ENCODE measurements at regions not wholly inside any gene's neighbourhood (a gene's known extent, or its start where the extent isn't known, plus 50 kb on each side); places are given as distances from the start of the nearest gene placed in this dataset.

DNA sequence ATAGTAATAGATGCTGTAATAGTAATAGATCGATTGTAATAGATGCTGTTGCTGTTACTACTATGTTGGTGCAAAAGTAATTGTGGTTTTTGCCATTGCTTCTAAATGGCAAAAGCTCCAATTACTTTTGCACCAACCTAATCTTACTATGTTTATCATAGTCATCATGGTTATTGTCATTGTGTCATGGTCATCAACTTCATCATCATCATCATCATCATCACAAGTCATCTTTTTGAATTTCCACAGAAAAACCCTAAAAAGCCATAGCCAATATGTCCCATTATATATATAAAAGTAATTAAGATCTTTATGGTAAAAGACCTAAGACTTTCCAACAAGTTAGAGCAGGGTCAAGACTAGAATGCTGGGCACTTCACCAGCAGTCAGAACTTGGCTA lies 435.1 kb upstream of the MARCKS start:
- Histone ChIP-seq H3K4me3 (no peak overlapping the region), H3K27ac (no peak overlapping the region), H3K4me1 (no peaks in the 10 kb centered on the region), H3K9ac (ENCODE audit: low read depth in 2 of 2, low read length in 2 of 2) (no peak overlapping the region), H3K9me3 (no peaks in the 10 kb centered on the region), H3K36me3 (no peaks in the 10 kb centered on the region), H3K27me3 (no peaks in the 10 kb centered on the region)
- intact Hi-C loops (cut with DNase I) = no loop called here
- no peak for DNase-seq
- TF ChIP-seq, protein P1, sequence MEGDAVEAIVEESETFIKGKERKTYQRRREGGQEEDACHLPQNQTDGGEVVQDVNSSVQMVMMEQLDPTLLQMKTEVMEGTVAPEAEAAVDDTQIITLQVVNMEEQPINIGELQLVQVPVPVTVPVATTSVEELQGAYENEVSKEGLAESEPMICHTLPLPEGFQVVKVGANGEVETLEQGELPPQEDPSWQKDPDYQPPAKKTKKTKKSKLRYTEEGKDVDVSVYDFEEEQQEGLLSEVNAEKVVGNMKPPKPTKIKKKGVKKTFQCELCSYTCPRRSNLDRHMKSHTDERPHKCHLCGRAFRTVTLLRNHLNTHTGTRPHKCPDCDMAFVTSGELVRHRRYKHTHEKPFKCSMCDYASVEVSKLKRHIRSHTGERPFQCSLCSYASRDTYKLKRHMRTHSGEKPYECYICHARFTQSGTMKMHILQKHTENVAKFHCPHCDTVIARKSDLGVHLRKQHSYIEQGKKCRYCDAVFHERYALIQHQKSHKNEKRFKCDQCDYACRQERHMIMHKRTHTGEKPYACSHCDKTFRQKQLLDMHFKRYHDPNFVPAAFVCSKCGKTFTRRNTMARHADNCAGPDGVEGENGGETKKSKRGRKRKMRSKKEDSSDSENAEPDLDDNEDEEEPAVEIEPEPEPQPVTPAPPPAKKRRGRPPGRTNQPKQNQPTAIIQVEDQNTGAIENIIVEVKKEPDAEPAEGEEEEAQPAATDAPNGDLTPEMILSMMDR (IDR thresholded peaks at IDR 0.05) = no peak

DNA sequence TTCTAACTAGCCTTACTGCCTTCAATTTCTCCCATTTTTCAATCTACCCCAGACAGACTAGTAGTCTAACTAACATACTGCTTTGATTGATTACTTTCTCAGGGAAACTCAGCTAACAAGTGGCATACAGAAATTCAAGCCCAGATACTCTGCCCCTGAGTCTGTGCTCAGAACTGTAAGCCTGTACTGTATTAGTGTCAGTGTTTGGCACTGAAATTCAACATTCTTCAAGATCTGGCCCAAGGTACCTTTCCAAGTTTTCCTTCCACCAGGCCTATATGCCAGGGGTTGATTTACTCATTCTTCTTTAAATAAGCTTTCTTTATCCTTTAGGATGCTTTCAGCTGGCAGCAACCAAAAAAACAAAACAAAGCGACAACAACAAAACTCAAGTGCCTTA lies 433.2 kb upstream of the MARCKS start:
- Histone ChIP-seq H3K4me3 (no peak overlapping the region), H3K4me1 (no peaks in the 10 kb centered on the region), H3K36me3 (no peaks in the 10 kb centered on the region), H3K9me3 (no peaks in the 10 kb centered on the region), H3K27me3 (no peaks in the 10 kb centered on the region), H3K27ac (no peak overlapping the region), H3K9ac (ENCODE audit: low read depth in 2 of 2, low read length in 2 of 2) (no peak overlapping the region)
- intact Hi-C loops (cut with DNase I) = no loop called here
- DNase-seq = no peak
- TF ChIP-seq, protein P1 (IDR thresholded peaks at IDR 0.05) = no peak

DNA sequence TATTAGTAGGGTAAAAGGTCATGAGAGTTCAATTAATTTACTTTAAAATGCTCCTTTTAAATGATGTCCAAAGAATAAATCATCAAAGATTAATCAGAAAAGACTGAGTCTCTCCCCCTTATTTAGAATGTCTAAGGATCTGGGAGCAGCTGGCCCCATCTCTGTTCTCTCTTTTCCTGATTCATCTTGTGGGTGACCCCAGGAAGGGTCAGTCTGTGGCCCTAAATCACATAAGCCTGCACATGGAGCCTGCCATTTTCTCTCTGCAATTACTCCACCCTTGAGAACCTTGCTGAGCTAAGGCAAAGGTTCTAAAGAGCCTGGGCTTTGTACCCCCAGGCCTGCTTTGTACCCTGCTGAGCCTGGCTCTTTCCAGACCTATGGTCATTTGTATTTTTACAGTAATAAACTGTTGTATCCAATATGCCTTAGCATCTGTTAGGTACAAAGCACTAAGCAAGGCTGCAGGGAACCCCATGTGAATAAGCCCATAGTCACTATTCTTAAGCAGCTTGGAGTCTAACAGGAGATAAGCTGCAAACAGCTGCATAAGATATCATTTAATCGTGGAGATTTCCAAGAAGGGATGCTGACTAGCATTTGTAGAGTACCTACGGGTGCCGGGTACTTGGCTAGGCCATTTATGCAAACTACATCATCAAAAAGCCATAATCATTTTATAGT lies 431.0 kb upstream of the MARCKS start:
- no peak for DNase-seq
- H3K4me3 ChIP-seq = no peak overlapping the region
- no peaks in the 10 kb centered on the region for H3K27me3 ChIP-seq
- no peaks in the 10 kb centered on the region for H3K4me1 ChIP-seq
- H3K36me3 ChIP-seq = no peaks in the 10 kb centered on the region
- H3K9ac ChIP-seq (ENCODE audit: low read depth in 2 of 2, low read length in 2 of 2) = no peak overlapping the region
- intact Hi-C loops (cut with DNase I) = no loop called here
- H3K9me3 ChIP-seq = no peaks in the 10 kb centered on the region
- H3K27ac ChIP-seq = no peak overlapping the region
- TF ChIP-seq, protein P1 (IDR thresholded peaks at IDR 0.05) = no peak

DNA sequence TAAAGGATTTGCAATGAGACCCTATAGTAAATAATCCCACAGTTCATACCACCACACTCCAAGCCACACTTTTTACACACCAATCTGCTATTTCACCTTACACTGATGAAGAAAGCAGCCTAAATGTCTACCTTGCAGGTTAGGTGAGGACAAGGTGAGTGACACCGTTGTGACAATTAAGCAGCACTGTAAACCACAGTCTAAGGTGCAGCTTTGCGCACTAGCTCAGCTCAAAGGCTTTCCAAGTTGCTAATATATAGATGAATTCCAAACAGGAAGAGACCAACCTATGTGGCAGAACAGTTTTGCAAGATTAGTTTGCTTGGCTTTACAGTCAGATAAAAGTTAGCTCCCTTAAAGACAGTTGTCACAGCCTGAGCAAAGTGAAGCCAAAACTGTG lies 429.5 kb upstream of the MARCKS start:
- no peak overlapping the region for H3K9ac ChIP-seq (ENCODE audit: low read depth in 2 of 2, low read length in 2 of 2)
- H3K27me3 ChIP-seq = no peaks in the 10 kb centered on the region
- H3K4me1 ChIP-seq = no peaks in the 10 kb centered on the region
- no peak overlapping the region for H3K4me3 ChIP-seq
- no peak overlapping the region for H3K27ac ChIP-seq
- TF ChIP-seq, protein P1 (IDR thresholded peaks at IDR 0.05) = no peak
- DNase-seq = no peak
- H3K36me3 ChIP-seq = no peaks in the 10 kb centered on the region
- intact Hi-C loops (cut with DNase I) = no loop called here
- no peaks in the 10 kb centered on the region for H3K9me3 ChIP-seq

DNA sequence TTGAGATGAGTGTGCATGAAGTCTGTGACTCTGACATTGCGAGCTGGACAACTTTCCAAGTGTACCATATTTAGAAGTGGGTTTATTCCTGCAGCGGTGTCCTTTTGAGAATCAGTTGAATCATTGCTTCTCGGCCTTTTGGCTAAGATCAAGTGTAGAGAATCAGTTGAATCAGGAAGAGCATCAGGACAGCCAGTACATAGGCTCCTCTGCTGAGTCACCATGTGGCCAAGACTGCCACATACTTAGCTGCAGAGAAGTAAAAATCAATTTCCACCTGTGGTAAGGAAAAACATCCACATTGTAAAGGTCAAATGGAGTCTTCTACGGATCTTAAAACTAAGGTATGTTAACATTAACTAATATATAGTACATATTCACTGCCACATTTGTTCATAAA lies 428.4 kb upstream of the MARCKS start:
- no peaks in the 10 kb centered on the region for H3K9me3 ChIP-seq
- no peaks in the 10 kb centered on the region for H3K27me3 ChIP-seq
- no peak overlapping the region for H3K4me3 ChIP-seq
- intact Hi-C loops (cut with DNase I) = no loop called here
- H3K4me1 ChIP-seq = no peaks in the 10 kb centered on the region
- H3K9ac ChIP-seq (ENCODE audit: low read depth in 2 of 2, low read length in 2 of 2) = no peak overlapping the region
- TF ChIP-seq, protein P1 (IDR thresholded peaks at IDR 0.05) = no peak
- no peak for DNase-seq
- H3K27ac ChIP-seq = no peak overlapping the region
- no peaks in the 10 kb centered on the region for H3K36me3 ChIP-seq
